OCI-LY1 (cell line): ENCODE measurements at regions not wholly inside any gene's neighbourhood (a gene's known extent, or its start where the extent isn't known, plus 50 kb on each side); places are given as distances from the start of the nearest gene placed in this dataset.

ENCODE experiments used
- CTCF ChIP-seq: fragments of 200-600 bp; sonication (generic), shearing (Covaris generic); IDR thresholded peaks from 2 replicates; pipeline ENCODE4 v1.5.1; 2017; ENCODE audit warnings: mild to moderate bottlenecking, antibody characterized with exemption, low read length, moderate library complexity, mixed read lengths
- EZH2 ChIP-seq: fragments of 200-600 bp; sonication (generic), shearing (Covaris generic); IDR thresholded peaks from 2 replicates; pipeline ENCODE4 v1.8.0; 2017; ENCODE audit warnings: borderline replicate concordance, mixed run types, mild to moderate bottlenecking, antibody characterized with exemption, low read length, moderate library complexity, mixed read lengths

- TF ChIP-seq CTCF (no peak), EZH2 (no peak)
These were observed 240.6 kb downstream of the SOX11 start for GRCh38 chr2:5932556-5933469.
